Urinary bladder (tissue), 3 donors: ENCODE measurements at regions not wholly inside any gene's neighbourhood (a gene's known extent, or its start where the extent isn't known, plus 50 kb on each side); places are given as distances from the start of the nearest gene placed in this dataset.
"Not testable (repeated sequence)": the region's sequence is repeated elsewhere in the genome, so short reads cannot be mapped to it uniquely, and the experiment has no call there.

Experiments used
- DNase-seq: peaks from one replicate; pipeline ENCODE4 v3.0.0-alpha.2; 2015; ENCODE audit errors: extremely low spot score
- H3K27ac ChIP-seq: one replicate; pipeline ENCODE4 v1.5.1; 2013; ENCODE audit warnings: low read depth, mild to moderate bottlenecking, moderate library complexity
- H3K36me3 ChIP-seq: one replicate; pipeline ENCODE4 v1.6.1; 2013; ENCODE audit warnings: mild to moderate bottlenecking, moderate library complexity; ENCODE audit not compliant: insufficient read depth
- H3K4me1 ChIP-seq: one replicate; pipeline ENCODE4 v1.6.1; 2013; ENCODE audit warnings: mild to moderate bottlenecking, moderate library complexity; ENCODE audit not compliant: insufficient read depth
- H3K4me3 ChIP-seq: one replicate; pipeline ENCODE4 v1.5.1; 2013; ENCODE audit warnings: low read depth, low read length
- WGBS: extraction: QIAGEN DNeasy Blood & Tissue Kit; methylation state at CpG from one replicate; pipeline ENCODE4 v1.1.7; 2013; 5-methylcytosine and 5-hydroxymethylcytosine counted together
- donor health status: healthy with polysubstance abuse.
- donor health status: healthy.

- 26% methylated on average over 1 of the region's 1 CpG for whole genome bisulfite sequencing
- Histone ChIP-seq H3K36me3 (no peaks in the 10 kb centered on the region), H3K4me1 (no peaks in the 10 kb centered on the region)
Measured at GRCh38 chr5:91816681-91817080, 433.6 kb upstream of the ARRDC3 start.

GRCh38 chr5:91797576-91797975, 414.5 kb upstream of the ARRDC3 start:
- Histone ChIP-seq H3K4me3 (no peak overlapping the region), H3K36me3 (no peaks in the 10 kb centered on the region), H3K27ac (no peak overlapping the region), H3K4me1 (no peaks in the 10 kb centered on the region)
- WGBS: 62% methylated on average over 2 of the region's 2 CpGs
- DNase-seq: no peak

More at GRCh38 chr5:91816681-91817080, 433.6 kb upstream of the ARRDC3 start:
- DNase-seq: no peak
- no peak overlapping the region for H3K4me3 ChIP-seq
- no peak overlapping the region for H3K27ac ChIP-seq

GRCh38 chr5:91794856-91795548, 411.9 kb upstream of the ARRDC3 start:
- WGBS: 79% methylated on average over 4 of the region's 4 CpGs
- H3K4me1 ChIP-seq: no peaks in the 10 kb centered on the region

GRCh38 chr5:91794455-91794854, 411.3 kb upstream of the ARRDC3 start:
- 52% methylated on average over 2 of the region's 2 CpGs for WGBS
- no peak for DNase-seq

More at GRCh38 chr5:91794856-91795548, 411.9 kb upstream of the ARRDC3 start:
- Histone ChIP-seq H3K4me3 (no peak overlapping the region), H3K36me3 (no peaks in the 10 kb centered on the region), H3K27ac (no peak overlapping the region)
- no peak for DNase-seq

GRCh38 chr5:91787718-91788117, 404.6 kb upstream of the ARRDC3 start:
- no peaks in the 10 kb centered on the region for H3K4me1 ChIP-seq
- H3K4me3 ChIP-seq: no peak overlapping the region
- H3K36me3 ChIP-seq: no peaks in the 10 kb centered on the region
- 5% methylated on average over 1 of the region's 1 CpG for WGBS
- no peak overlapping the region for H3K27ac ChIP-seq
- no peak for DNase-seq

More at GRCh38 chr5:91794455-91794854, 411.3 kb upstream of the ARRDC3 start:
- no peak overlapping the region for H3K27ac ChIP-seq
- no peaks in the 10 kb centered on the region for H3K4me1 ChIP-seq
- H3K4me3 ChIP-seq: no peak overlapping the region
- H3K36me3 ChIP-seq: no peaks in the 10 kb centered on the region

- no peak overlapping the region for H3K27ac ChIP-seq
- no peaks in the 10 kb centered on the region for H3K36me3 ChIP-seq
- H3K4me3 ChIP-seq: no peak overlapping the region
- no peaks in the 10 kb centered on the region for H3K4me1 ChIP-seq
- no peak for DNase-seq
- 55% methylated on average over 2 of the region's 2 CpGs for WGBS
Measured at GRCh38 chr5:91777671-91778070, 394.6 kb upstream of the ARRDC3 start.

- WGBS: 78% methylated on average over 2 of the region's 2 CpGs
- Histone ChIP-seq H3K4me3 (no peak overlapping the region), H3K36me3 (no peaks in the 10 kb centered on the region), H3K27ac (no peak overlapping the region), H3K4me1 (no peaks in the 10 kb centered on the region)
- no peak for DNase-seq
Measured at GRCh38 chr5:91776249-91776648, 393.1 kb upstream of the ARRDC3 start.

GRCh38 chr5:91770400-91770799, 387.3 kb upstream of the ARRDC3 start:
- no peak overlapping the region for H3K27ac ChIP-seq
- whole genome bisulfite sequencing: 87% methylated on average over 2 of the region's 2 CpGs
- H3K4me1 ChIP-seq: no peaks in the 10 kb centered on the region
- no peak overlapping the region for H3K4me3 ChIP-seq
- H3K36me3 ChIP-seq: peaks cover 2% of the 10 kb centered on the region
- no peak for DNase-seq

GRCh38 chr5:91757383-91757782, 374.3 kb upstream of the ARRDC3 start:
- not testable (repeated sequence) for DNase-seq, H3K4me1 ChIP-seq, H3K4me3 ChIP-seq, H3K36me3 ChIP-seq, H3K27ac ChIP-seq
- 91% methylated on average over 4 of the region's 4 CpGs for WGBS

GRCh38 chr5:91754990-91755389, 371.9 kb upstream of the ARRDC3 start:
- no peaks in the 10 kb centered on the region for H3K4me1 ChIP-seq
- no peak overlapping the region for H3K4me3 ChIP-seq
- WGBS: 76% methylated on average over 1 of the region's 1 CpG
- no peaks in the 10 kb centered on the region for H3K36me3 ChIP-seq
- no peak overlapping the region for H3K27ac ChIP-seq
- DNase-seq: no peak

- not testable (repeated sequence) for H3K4me3 ChIP-seq, H3K36me3 ChIP-seq, H3K27ac ChIP-seq, H3K4me1 ChIP-seq, DNase-seq
- WGBS: 77% methylated on average over 5 of the region's 5 CpGs
Measured at GRCh38 chr5:91744470-91744869, 361.4 kb upstream of the ARRDC3 start.

GRCh38 chr5:91742550-91742949, 359.4 kb upstream of the ARRDC3 start:
- Histone ChIP-seq H3K4me3 (no peak overlapping the region), H3K4me1 (no peaks in the 10 kb centered on the region), H3K27ac (no peak overlapping the region), H3K36me3 (no peaks in the 10 kb centered on the region)
- DNase-seq: no peak
- WGBS: 67% methylated on average over 3 of the region's 3 CpGs

- H3K27ac ChIP-seq: no peak overlapping the region
- 83% methylated on average over 7 of the region's 7 CpGs for whole genome bisulfite sequencing
- H3K36me3 ChIP-seq: no peaks in the 10 kb centered on the region
- DNase-seq: no peak
- no peaks in the 10 kb centered on the region for H3K4me1 ChIP-seq
- no peak overlapping the region for H3K4me3 ChIP-seq
Measured at GRCh38 chr5:91741764-91742505, 358.8 kb upstream of the ARRDC3 start.

GRCh38 chr5:91730026-91730425, 346.9 kb upstream of the ARRDC3 start:
- WGBS: 82% methylated on average over 1 of the region's 1 CpG
- no peaks in the 10 kb centered on the region for H3K36me3 ChIP-seq
- DNase-seq: no peak

More at GRCh38 chr5:91730026-91730425, 346.9 kb upstream of the ARRDC3 start:
- H3K4me3 ChIP-seq: no peak overlapping the region
- no peaks in the 10 kb centered on the region for H3K4me1 ChIP-seq
- H3K27ac ChIP-seq: no peak overlapping the region
